ENCODE measurements at regions not wholly inside any gene's neighbourhood (a gene's known extent, or its start where the extent isn't known, plus 50 kb on each side); places are given as distances from the start of the nearest gene placed in this dataset.

- Histone ChIP-seq H3K23me2 (ENCODE audit: low read depth, low read length) (peaks cover 2% of the 10 kb centered on the region; the same call in 1 of the 2 replicates), H3K79me1 (ENCODE audit: low read depth, low read length) (no peaks in the 10 kb centered on the region), H3K14ac (ENCODE audit: insufficient read length) (no peak overlapping the region), H3K18ac (ENCODE audit: extremely low read depth, low read length) (no peak overlapping the region), H3K56ac (replicated peaks; ENCODE audit: insufficient read length, low read depth, low read length) (no peak overlapping the region), H2BK20ac (ENCODE audit: low read length) (no peak overlapping the region), H4K20me1 (replicated peaks in 1 of 2; ENCODE audit: control insufficient read depth in 1 of 2, insufficient read depth in 2 of 2, low read length in 2 of 2) (no peaks in the 10 kb centered on the region), H2BK5ac (ENCODE audit: low read depth, low read length) (no peak overlapping the region; the same call in 1 of the 2 replicates), H3K36me3 (ENCODE audit: control insufficient read depth in 2 of 4, insufficient read depth in 4 of 4, low read length in 3 of 4) (no peaks in the 10 kb centered on the region), H2BK15ac (ENCODE audit: low read length) (no peak overlapping the region), H3K27me3 (replicated peaks in 1 of 4; ENCODE audit: control insufficient read depth in 3 of 4, extremely low read depth in 1 of 4, insufficient read depth in 3 of 4, low read length in 3 of 4) (no peaks in the 10 kb centered on the region), H3K79me2 (ENCODE audit: control insufficient read depth in 1 of 2, insufficient read depth in 2 of 2, low read length in 2 of 2) (no peaks in the 10 kb centered on the region), H2BK12ac (ENCODE audit: low read depth, low read length) (no peak overlapping the region), H3K4me1 (replicated peaks in 1 of 4; ENCODE audit: control insufficient read depth in 3 of 4, insufficient read depth in 4 of 4, low read length in 3 of 4) (no peaks in the 10 kb centered on the region), H2AK5ac (ENCODE audit: low read depth, low read length) (no peak overlapping the region), H3K4me2 (ENCODE audit: insufficient read depth in 1 of 2, low read depth in 2 of 2, low read length in 2 of 2) (no peak overlapping the region), H3K23ac (ENCODE audit: insufficient read length) (no peak overlapping the region), H3K9ac (replicated peaks in 1 of 4; ENCODE audit: extremely low read depth in 1 of 4, low read depth in 3 of 4, low read length in 3 of 4) (no peak overlapping the region), H2AFZ (ENCODE audit: low read length) (no peak overlapping the region), H3K4ac (replicated peaks; ENCODE audit: insufficient read length, low read depth, low read length) (no peak overlapping the region), H3K27ac (ENCODE audit: low read depth, low read length) (no peak overlapping the region), H4K8ac (ENCODE audit: extremely low read depth, insufficient read depth, low read length) (no peak overlapping the region), H4K5ac (ENCODE audit: insufficient read length, low read depth, low read length) (no peak overlapping the region), H3K4me3 (ENCODE audit: extremely low read depth in 1 of 4, insufficient read depth in 2 of 4, low read depth in 3 of 4, low read length in 4 of 4) (no peak overlapping the region), H2BK120ac (replicated peaks; ENCODE audit: low read depth, low read length) (no peak overlapping the region), H3K9me3 (ENCODE audit: insufficient read depth in 2 of 2, low read depth in 1 of 2, low read length in 1 of 2) (no peaks in the 10 kb centered on the region), H4K91ac (replicated peaks; ENCODE audit: insufficient read length, low read length) (no peak overlapping the region)
- no peak for DNase-seq (ENCODE audit: low read depth in 1 of 2, low spot score in 2 of 2)
- no peak for FAIRE-seq
- POLR2A ChIA-PET (ENCODE audit: partially characterized antibody): interaction anchor here (1.0 kb wide), 1 partner anchor 28 kb away, joined by 3 read pairs; no protein-coding TSS in a partner anchor
- 97% methylated on average over 10 of the region's 10 CpGs; no CpG with 5 or more reads in 1 of the 2 experiments for WGBS, 2 experiments (ENCODE audit: extremely low coverage in 1 of 2, insufficient coverage in 1 of 2, insufficient read length in 1 of 2, insufficient replicate concordance in 2 of 2, low coverage in 1 of 2, low lambda C conversion rate in 2 of 2, missing lambda C conversion rate in 1 of 2)
- CTCF ChIA-PET (ENCODE audit: partially characterized antibody): interaction anchor here (1.0 to 2.6 kb wide), 4 partner anchors 8 to 49 kb away, joined by 3 to 9 read pairs (median 4); no protein-coding TSS in a partner anchor
- TF ChIP-seq POLR2AphosphoS5 (IDR thresholded peaks at IDR 0.05; ENCODE audit: low read depth, low read length) (no peak), SP4 (IDR thresholded peaks at IDR 0.05; ENCODE audit: low read length) (no peak), ATF3 (IDR thresholded peaks at IDR 0.05; ENCODE audit: insufficient read depth, low read depth, low read length) (no peak), SUZ12 (IDR thresholded peaks at IDR 0.05; ENCODE audit: low read length) (no peak), YY1 (IDR thresholded peaks at IDR 0.05; ENCODE audit: low read depth, low read length) (no peak), KDM1A (IDR thresholded peaks at IDR 0.05; ENCODE audit: borderline replicate concordance, low read length) (no peak)
Measured at GRCh38 chr3:72231439-72232196, 446.7 kb upstream of the PROK2 start.

Data from H1 (cell line).